KMS-11 (cell line): ENCODE measurements at regions not wholly inside any gene's neighbourhood (a gene's known extent, or its start where the extent isn't known, plus 50 kb on each side); places are given as distances from the start of the nearest gene placed in this dataset.

Experiments used
- H2AFZ ChIP-seq: fragments of 200-600 bp; sonication (generic); 2 replicates; pipeline ENCODE4 v1.6.1; 2016; ENCODE audit warnings: antibody characterized with exemption, mixed run types, low read depth
- H3K27ac ChIP-seq: fragments of 200-600 bp; sonication (generic); 2 replicates; pipeline ENCODE4 v1.6.1; 2016; ENCODE audit warnings: mild to moderate bottlenecking, mixed run types
- H3K27me3 ChIP-seq: fragments of 200-600 bp; sonication (generic); 2 replicates; pipeline ENCODE4 v1.6.1; 2017; ENCODE audit warnings: mild to moderate bottlenecking, low read depth, mixed run types, moderate library complexity; ENCODE audit not compliant: insufficient read depth
- H3K36me3 ChIP-seq: fragments of 200-600 bp; sonication (generic); 2 replicates; pipeline ENCODE4 v1.6.1; 2017; ENCODE audit warnings: mild to moderate bottlenecking, mixed run types; ENCODE audit not compliant: insufficient read depth
- H3K4me1 ChIP-seq: fragments of 200-600 bp; sonication (generic); 2 replicates; pipeline ENCODE4 v1.6.1; 2016; ENCODE audit warnings: mild to moderate bottlenecking, low read depth, mixed run types; ENCODE audit not compliant: poor library complexity, severe bottlenecking
- H3K4me2 ChIP-seq: fragments of 200-600 bp; sonication (generic); 2 replicates; pipeline ENCODE4 v1.7.0; 2016; ENCODE audit warnings: mild to moderate bottlenecking, mixed run types
- H3K4me3 ChIP-seq: fragments of 200-600 bp; sonication (generic); IDR thresholded peaks from 2 replicates; pipeline ENCODE4 v1.6.1; 2017; ENCODE audit warnings: low read depth, low read length, mixed read lengths; ENCODE audit not compliant: insufficient read depth
- H3K79me2 ChIP-seq: fragments of 200-600 bp; sonication (generic); 2 replicates; pipeline ENCODE4 v1.6.1; 2016; ENCODE audit warnings: low read depth, mixed run types; ENCODE audit not compliant: insufficient read depth
- H3K9ac ChIP-seq: fragments of 200-600 bp; sonication (generic); 2 replicates; pipeline ENCODE4 v1.6.1; 2016; ENCODE audit warnings: mild to moderate bottlenecking, mixed run types
- H4K20me1 ChIP-seq: fragments of 200-600 bp; sonication (generic); 2 replicates; pipeline ENCODE4 v1.6.1; 2016; ENCODE audit warnings: mild to moderate bottlenecking, mixed run types; ENCODE audit not compliant: insufficient read depth
- TF ChIP-seq, protein P1 (sequence below): fragments of 200-600 bp; sonication (generic); conservative IDR thresholded peaks from 2 replicates; pipeline ENCODE4 v1.6.1; 2017; ENCODE audit warnings: low read depth, mild to moderate bottlenecking, antibody characterized with exemption, low read length, moderate library complexity, mixed read lengths

DNA sequence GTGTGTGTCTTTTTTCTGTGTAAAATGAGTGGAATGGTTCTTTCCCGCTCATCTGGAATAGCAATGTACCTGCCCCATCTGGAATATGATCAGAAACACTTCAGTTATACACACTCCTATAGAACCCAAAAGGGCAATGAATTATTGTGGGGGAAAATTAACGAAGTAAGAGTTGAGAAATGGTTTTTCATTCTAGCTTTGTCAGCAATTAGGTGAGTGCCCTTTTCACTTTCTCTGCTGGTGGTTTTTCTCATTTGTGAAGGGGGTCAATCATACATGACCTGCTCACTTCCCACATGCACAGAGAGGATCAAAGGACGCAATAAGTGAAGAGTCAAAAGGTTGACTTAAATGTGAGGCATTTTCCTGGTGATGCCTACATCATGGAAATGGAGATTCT lies 168.0 kb downstream of the HS3ST3B1 start:
- TF ChIP-seq, protein P1, sequence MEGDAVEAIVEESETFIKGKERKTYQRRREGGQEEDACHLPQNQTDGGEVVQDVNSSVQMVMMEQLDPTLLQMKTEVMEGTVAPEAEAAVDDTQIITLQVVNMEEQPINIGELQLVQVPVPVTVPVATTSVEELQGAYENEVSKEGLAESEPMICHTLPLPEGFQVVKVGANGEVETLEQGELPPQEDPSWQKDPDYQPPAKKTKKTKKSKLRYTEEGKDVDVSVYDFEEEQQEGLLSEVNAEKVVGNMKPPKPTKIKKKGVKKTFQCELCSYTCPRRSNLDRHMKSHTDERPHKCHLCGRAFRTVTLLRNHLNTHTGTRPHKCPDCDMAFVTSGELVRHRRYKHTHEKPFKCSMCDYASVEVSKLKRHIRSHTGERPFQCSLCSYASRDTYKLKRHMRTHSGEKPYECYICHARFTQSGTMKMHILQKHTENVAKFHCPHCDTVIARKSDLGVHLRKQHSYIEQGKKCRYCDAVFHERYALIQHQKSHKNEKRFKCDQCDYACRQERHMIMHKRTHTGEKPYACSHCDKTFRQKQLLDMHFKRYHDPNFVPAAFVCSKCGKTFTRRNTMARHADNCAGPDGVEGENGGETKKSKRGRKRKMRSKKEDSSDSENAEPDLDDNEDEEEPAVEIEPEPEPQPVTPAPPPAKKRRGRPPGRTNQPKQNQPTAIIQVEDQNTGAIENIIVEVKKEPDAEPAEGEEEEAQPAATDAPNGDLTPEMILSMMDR, result no peak
- Histone ChIP-seq H3K9ac (no peak overlapping the region), H3K27ac (no peak overlapping the region), H3K27me3 (no peaks in the 10 kb centered on the region), H3K4me3 (no peak overlapping the region), H3K4me2 (no peak overlapping the region), H3K36me3 (no peaks in the 10 kb centered on the region), H3K4me1 (no peaks in the 10 kb centered on the region), H2AFZ (no peak overlapping the region), H4K20me1 (no peaks in the 10 kb centered on the region), H3K79me2 (no peaks in the 10 kb centered on the region)

DNA sequence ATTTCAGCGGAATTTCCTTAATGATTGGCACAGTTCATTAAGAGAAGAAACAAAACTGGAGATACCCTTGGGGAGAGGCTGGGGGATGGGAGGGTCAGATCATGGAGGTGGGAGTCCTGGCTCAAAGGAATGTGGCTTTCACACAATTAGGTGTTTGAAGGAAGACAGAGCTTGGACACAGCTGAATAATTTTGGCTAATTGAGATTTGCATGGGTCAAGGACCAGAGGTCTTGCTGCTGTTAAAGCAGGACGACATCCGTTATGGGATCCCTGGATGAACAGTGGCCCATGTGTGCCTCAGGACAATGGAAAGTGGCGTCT lies 160.3 kb downstream of the HS3ST3B1 start:
- Histone ChIP-seq H4K20me1 (no peaks in the 10 kb centered on the region), H3K4me1 (no peaks in the 10 kb centered on the region), H3K4me3 (no peak overlapping the region), H3K36me3 (no peaks in the 10 kb centered on the region), H3K79me2 (no peaks in the 10 kb centered on the region), H3K4me2 (no peak overlapping the region), H3K9ac (no peak overlapping the region), H3K27me3 (no peaks in the 10 kb centered on the region), H2AFZ (no peak overlapping the region), H3K27ac (no peak overlapping the region)
- TF ChIP-seq, protein P1, result no peak

DNA sequence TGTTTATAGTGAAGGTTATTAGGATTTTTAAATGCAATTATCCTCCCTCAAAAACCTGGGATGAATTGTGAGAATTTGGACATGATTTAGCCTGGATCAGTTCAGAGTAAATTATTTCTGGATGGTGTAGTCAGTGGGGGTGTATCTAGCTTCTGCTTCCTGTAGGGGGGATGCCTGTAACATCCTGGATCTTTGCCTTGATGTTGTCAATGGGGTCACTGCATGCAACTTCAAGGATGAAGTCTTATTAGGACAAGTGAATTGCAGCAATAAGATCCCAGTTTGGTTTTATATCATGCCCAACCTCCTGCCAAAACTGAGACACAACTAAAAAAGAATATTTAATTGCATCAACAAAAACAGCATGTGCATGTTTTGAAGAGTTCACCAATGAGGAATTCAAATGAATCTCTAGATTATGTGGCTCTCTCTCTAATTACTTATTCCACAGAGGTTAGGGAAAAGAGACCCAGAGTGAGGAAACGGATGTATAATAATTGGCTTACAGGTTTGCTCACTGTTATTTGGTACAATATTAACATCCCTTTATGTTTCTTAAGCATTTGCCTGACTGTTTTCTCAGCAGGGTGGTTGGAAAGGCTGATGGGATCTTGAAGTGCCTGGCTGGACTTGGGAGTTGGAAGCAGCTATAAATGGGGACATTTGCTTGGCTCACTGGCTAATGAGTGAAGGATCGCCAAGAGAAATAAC lies 159.8 kb downstream of the HS3ST3B1 start:
- H3K4me1 ChIP-seq, result no peaks in the 10 kb centered on the region
- TF ChIP-seq, protein P1, result no peak
- no peaks in the 10 kb centered on the region for H3K36me3 ChIP-seq
- H3K27me3 ChIP-seq, result no peaks in the 10 kb centered on the region
- H3K4me3 ChIP-seq, result no peak overlapping the region
- no peak overlapping the region for H2AFZ ChIP-seq
- H3K9ac ChIP-seq, result no peak overlapping the region
- no peaks in the 10 kb centered on the region for H3K79me2 ChIP-seq
- no peak overlapping the region for H3K27ac ChIP-seq
- no peaks in the 10 kb centered on the region for H4K20me1 ChIP-seq
- no peak overlapping the region for H3K4me2 ChIP-seq

DNA sequence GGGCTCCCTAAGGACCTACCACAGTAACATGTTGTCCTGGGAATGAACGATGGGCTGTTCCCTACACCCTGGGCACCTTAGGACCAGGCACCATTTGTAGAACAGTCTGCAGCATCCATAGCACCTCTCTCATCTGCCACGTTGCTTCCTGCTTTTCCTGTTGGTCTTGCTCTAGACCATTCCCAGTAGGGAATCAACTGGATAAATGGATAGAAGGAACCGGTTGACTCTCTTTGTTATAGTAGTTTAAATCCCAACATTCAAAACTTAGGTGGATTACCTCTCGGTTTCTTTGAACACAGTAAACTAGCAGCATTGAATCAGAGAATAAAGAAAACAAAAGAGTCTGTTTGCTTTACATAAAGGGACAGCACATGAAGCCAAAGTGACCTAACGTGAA lies 159.1 kb downstream of the HS3ST3B1 start:
- no peaks in the 10 kb centered on the region for H3K79me2 ChIP-seq
- no peak overlapping the region for H3K27ac ChIP-seq
- TF ChIP-seq, protein P1, result no peak
- H3K4me2 ChIP-seq, result no peak overlapping the region
- H3K27me3 ChIP-seq, result no peaks in the 10 kb centered on the region
- no peaks in the 10 kb centered on the region for H3K36me3 ChIP-seq
- H3K4me1 ChIP-seq, result no peaks in the 10 kb centered on the region
- no peak overlapping the region for H3K9ac ChIP-seq
- no peak overlapping the region for H2AFZ ChIP-seq
- H3K4me3 ChIP-seq, result no peak overlapping the region
- H4K20me1 ChIP-seq, result no peaks in the 10 kb centered on the region
